Keratinocyte (primary cell): ENCODE measurements at regions not wholly inside any gene's neighbourhood (a gene's known extent, or its start where the extent isn't known, plus 50 kb on each side); places are given as distances from the start of the nearest gene placed in this dataset.

Source experiments
- EZH2 ChIP-seq: IDR thresholded peaks from one replicate; pipeline ENCODE4 v1.6.1; 2012; ENCODE audit warnings: inconsistent platforms, mild to moderate bottlenecking, low read length, moderate library complexity
- TF ChIP-seq, protein P1 (sequence below), 3 experiments: IDR thresholded peaks in 1 of 3; conservative IDR thresholded peaks in 1 of 3; optimal IDR thresholded peaks in 1 of 3; 2 replicates in 2 of 3; 3 replicates in 1 of 3; pipeline versions ENCODE3 to v1.5.1; 2011; ENCODE audit warnings: low read length in 3 of 3, mild to moderate bottlenecking in 3 of 3, moderate library complexity in 2 of 3, control low read depth in 1 of 3, inconsistent platforms in 1 of 3; ENCODE audit not compliant: insufficient read depth in 2 of 3; ENCODE audit errors: extremely low read depth in 1 of 3

DNA sequence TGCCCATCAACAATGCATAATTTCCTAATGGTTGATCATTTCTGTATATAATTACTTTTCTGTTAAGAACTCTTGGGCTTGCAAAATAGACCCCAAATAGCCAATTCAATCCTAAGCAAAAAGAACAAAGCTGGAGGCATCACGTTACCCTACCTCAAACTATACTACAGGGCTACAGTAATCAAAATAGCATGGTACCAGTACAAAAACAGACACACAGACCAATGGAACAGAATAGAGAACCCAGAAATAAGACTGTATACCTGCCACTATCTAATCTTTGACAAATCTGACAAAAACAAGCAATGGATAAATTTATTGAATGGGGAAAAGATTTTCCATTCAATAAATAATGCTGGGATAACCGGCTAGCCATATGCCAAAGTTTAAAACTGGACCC is 78.8 kb downstream of the NR4A2 start:
- TF ChIP-seq, protein P1, sequence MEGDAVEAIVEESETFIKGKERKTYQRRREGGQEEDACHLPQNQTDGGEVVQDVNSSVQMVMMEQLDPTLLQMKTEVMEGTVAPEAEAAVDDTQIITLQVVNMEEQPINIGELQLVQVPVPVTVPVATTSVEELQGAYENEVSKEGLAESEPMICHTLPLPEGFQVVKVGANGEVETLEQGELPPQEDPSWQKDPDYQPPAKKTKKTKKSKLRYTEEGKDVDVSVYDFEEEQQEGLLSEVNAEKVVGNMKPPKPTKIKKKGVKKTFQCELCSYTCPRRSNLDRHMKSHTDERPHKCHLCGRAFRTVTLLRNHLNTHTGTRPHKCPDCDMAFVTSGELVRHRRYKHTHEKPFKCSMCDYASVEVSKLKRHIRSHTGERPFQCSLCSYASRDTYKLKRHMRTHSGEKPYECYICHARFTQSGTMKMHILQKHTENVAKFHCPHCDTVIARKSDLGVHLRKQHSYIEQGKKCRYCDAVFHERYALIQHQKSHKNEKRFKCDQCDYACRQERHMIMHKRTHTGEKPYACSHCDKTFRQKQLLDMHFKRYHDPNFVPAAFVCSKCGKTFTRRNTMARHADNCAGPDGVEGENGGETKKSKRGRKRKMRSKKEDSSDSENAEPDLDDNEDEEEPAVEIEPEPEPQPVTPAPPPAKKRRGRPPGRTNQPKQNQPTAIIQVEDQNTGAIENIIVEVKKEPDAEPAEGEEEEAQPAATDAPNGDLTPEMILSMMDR (optimal IDR thresholded peaks at IDR 0.05 in 1 of 3, IDR thresholded peaks at IDR 0.05 in 1 of 3, conservative IDR thresholded peaks at IDR 0.05 in 1 of 3; ENCODE audit: extremely low read depth in 1 of 3, insufficient read depth in 2 of 3, low read length in 3 of 3) = no peak
- TF ChIP-seq EZH2 = no peak
